HG02885 (cell line): ENCODE measurements at regions not wholly inside any gene's neighbourhood (a gene's known extent, or its start where the extent isn't known, plus 50 kb on each side); places are given as distances from the start of the nearest gene placed in this dataset.
"Not testable (repeated sequence)": the region's sequence is repeated elsewhere in the genome, so short reads cannot be mapped to it uniquely, and the experiment has no call there.

Source experiments
- ATAC-seq: cut with Tn5 transposase; IDR thresholded peaks from one replicate; pipeline ENCODE4 v1.9.1; 2021; ENCODE audit warnings: mild to moderate bottlenecking; ENCODE audit not compliant: unreplicated experiment, poor library complexity

- no peak for ATAC-seq
These were observed 52.7 kb upstream of the ZCCHC13 start for GRCh38 chrX:74251006-74251930.

GRCh38 chrX:74250574-74250973, 53.4 kb upstream of the ZCCHC13 start:
- ATAC-seq = no peak

DNA sequence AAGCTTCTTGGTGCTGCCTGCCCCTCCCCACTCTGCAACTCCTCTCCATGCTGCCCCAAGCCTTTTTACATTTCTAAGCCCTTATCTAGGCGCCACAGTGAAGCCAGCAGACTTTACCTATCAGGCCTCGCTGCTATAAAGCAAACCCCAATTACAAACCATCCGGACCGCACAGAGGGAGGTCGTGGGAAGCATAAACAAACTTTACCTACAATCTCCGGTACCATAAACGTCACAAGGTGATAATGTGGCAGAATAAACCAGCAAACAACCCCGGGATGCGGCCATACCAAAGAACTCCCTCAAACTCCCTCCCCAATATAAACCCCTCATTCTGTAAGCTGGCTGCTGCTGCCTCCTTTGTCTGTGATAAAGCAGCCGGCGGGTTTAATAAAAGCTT, 54.0 kb upstream of the ZCCHC13 start:
- no peak for ATAC-seq

DNA sequence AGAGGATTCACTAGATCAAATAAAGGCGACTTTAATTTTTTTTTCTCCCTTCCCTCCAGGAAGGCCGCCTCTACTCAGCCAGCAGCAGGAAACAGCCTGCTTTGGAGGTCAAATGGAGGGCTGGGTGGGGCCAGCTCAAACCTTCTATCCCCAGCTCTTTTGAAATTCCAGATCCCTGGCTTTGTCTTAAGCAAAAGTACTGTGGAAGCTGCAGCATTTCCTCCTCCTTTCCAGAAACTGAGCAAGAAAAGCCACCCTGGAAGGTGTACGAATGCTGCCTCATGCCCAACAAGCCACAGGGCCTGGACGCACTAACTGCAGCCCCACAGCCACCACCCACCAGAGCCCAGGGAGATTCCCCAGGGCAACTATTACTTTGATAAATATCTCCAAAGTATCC, 55.1 kb upstream of the ZCCHC13 start:
- ATAC-seq = no peak

GRCh38 chrX:74246524-74246923, 57.5 kb upstream of the ZCCHC13 start:
- ATAC-seq = no peak

- no peak for ATAC-seq
These were observed 61.4 kb upstream of the ZCCHC13 start for GRCh38 chrX:74242484-74243138.

GRCh38 chrX:74242050-74242449, 61.9 kb upstream of the ZCCHC13 start:
- no peak for ATAC-seq

- ATAC-seq = no peak
These were observed 65.2 kb upstream of the ZCCHC13 start for GRCh38 chrX:74238771-74239170.

DNA sequence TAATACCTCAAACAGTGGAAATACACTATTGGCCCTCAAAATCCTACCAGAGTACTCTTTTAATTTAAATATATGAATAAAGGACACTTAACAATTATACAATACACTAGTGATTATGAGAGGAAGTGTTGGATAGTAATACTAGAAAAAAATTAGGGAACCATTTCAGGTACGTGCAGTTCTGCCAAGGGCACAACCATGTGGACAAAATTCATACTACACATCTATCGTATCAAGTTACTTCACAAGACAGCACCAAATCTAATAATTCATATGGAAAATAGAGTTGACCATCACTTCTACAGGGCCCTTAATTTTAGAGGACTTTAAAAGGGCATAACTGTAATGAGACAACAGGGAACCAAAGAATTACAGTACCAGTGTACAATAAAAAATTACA, 69.2 kb upstream of the ZCCHC13 start:
- no peak for ATAC-seq

- no peak for ATAC-seq
These were observed 71.1 kb upstream of the ZCCHC13 start for GRCh38 chrX:74232859-74233258.

- no peak for ATAC-seq
These were observed 72.4 kb upstream of the ZCCHC13 start for GRCh38 chrX:74231625-74232024.

GRCh38 chrX:74230094-74230493, 73.9 kb upstream of the ZCCHC13 start:
- ATAC-seq = no peak

DNA sequence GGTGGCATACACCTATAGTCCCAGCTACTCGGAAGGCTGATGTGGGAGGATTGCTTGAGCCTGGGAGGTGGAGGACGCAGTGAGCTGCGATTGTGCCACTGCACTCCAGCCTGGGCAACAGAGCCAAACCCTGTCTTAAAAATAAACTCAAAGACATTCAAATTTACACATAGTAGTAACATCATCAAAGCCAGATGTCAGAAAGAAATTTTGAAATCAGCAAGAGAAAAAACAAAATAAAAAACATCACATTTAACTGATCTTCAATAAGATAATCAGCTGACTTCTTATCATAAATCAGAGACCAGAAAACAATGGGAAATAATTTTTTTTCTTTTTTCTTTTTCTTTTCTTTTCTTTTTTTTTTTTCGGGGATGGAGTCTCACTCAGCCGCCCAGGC, 78.9 kb upstream of the ZCCHC13 start:
- no peak for ATAC-seq

DNA sequence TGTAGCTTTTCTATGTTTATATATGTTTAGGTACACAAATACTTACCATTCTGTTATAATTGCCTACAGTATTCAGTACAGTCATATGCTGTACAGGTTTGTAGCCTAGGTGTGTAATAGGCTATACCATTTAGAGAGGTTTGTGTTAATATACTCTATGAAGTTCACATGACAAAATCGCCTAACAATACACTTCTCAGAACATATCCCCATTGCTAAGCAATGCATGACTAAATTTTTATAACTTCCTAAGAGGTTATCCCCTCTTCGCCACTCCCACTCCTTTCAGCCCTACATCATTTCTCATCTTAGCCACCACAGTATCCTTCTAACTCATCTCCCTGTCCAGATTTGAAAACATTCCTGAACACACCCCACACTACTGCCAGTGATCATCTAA, 83.7 kb upstream of the ZCCHC13 start:
- no peak for ATAC-seq

GRCh38 chrX:74218895-74219294, 85.1 kb upstream of the ZCCHC13 start:
- ATAC-seq = no peak

GRCh38 chrX:74216421-74216820, 87.6 kb upstream of the ZCCHC13 start:
- no peak for ATAC-seq

DNA sequence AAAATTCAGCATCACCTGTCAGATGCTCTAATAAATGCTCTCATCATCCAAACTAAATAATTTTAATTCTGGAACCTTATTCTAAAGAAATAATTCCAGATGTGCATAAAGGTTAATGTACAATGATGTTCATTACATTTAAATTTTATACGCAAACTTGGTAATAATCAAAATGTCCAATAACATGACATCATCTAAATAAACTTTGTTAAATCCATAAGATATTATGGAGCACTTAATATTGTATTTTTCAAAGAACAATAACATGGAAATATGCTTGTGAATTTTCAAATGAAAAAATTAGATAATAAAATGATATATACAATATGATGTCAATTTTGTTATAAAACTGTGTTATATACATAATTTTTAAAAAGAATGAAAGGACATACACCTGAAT, 92.1 kb upstream of the ZCCHC13 start:
- no peak for ATAC-seq

DNA sequence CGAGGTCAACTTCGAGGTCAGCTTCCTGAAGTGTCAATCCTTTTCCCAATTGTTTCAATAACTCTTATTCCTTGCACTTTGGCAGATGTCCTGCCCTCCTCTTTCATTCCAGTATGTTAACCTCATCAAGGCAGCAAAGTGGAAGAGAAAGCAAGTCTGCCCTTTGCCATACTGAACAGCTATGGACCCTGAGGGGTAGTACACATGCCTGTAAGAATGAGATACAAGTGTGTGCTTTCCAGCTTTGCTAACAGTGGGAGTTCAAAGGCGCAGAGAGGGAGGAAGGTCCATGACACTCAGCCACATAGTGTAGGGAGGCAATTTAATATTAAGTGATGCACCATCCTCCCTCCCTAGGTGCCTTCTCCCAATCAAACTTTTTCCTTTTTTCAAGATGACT, 96.4 kb upstream of the ZCCHC13 start:
- no peak for ATAC-seq

DNA sequence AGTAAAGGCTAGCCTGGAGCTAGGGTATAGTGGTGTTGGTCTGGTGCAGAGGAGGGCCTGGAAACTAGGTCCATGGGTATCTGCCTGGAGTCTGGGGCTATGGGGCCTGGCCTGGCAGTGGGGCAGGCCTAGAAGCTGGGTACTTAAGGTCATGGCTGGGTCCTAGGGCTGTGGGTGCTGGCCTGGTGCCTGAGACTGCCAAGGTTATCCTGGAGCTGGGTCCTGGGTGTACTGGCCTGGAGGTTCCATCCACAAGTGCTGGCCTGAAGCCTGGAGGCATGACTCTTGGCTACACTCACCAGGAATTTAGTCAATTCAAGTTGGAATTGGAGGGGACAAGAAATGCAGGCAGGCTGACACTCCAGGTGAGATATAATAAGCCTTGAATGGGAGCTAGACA, 108.4 kb upstream of the ZCCHC13 start:
- no peak for ATAC-seq

GRCh38 chrX:74195120-74195519, 108.9 kb upstream of the ZCCHC13 start:
- ATAC-seq = no peak

GRCh38 chrX:74187211-74187610, 116.8 kb upstream of the ZCCHC13 start:
- ATAC-seq = no peak

DNA sequence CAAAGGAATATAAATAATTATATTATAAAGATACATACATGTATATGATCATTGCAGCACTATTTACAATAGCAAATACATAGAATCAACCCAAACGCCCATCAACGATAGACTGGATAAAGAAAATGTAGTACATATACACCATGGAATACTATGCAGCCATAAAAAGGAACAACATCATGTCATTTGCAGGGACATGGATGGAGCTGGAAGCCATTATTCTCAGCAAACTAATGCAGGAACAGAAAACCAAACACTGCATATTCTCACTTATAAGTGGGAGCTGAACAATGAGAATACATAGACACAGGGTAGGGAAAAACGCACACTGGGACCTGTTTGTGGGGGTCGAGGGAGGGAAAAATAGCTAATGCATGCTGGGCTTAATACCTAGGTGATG, 120.9 kb upstream of the ZCCHC13 start:
- ATAC-seq = not testable (repeated sequence)
